H9 (cell line): ENCODE measurements at regions not wholly inside any gene's neighbourhood (a gene's known extent, or its start where the extent isn't known, plus 50 kb on each side); places are given as distances from the start of the nearest gene placed in this dataset.

Experiments used
- DNase-seq: peaks from one replicate; pipeline ENCODE4 v3.0.0-alpha.2; 2017
- H2AFZ ChIP-seq: one replicate; pipeline ENCODE4 v1.6.1; 2013; ENCODE audit warnings: mild to moderate bottlenecking, low read length, control low read depth, moderate library complexity
- H2AK5ac ChIP-seq: 2 replicates; pipeline ENCODE4 v1.6.1; 2013; ENCODE audit warnings: low read length, control low read depth, mixed read lengths; ENCODE audit not compliant: insufficient read length
- H2BK120ac ChIP-seq: one replicate; pipeline ENCODE4 v1.6.1; 2013; ENCODE audit warnings: low read depth, mild to moderate bottlenecking, low read length, control low read depth, inconsistent platforms; ENCODE audit not compliant: poor library complexity, severe bottlenecking
- H2BK12ac ChIP-seq: 2 replicates; pipeline ENCODE4 v1.6.1; 2013; ENCODE audit warnings: low read length, control low read depth, mixed read lengths, low read depth; ENCODE audit not compliant: insufficient read length
- H2BK15ac ChIP-seq: 2 replicates; pipeline ENCODE4 v1.6.1; 2013; ENCODE audit warnings: low read depth, low read length, control low read depth
- H2BK20ac ChIP-seq: one replicate; pipeline ENCODE4 v1.6.1; 2013; ENCODE audit warnings: low read depth, mild to moderate bottlenecking, low read length, control low read depth, inconsistent platforms; ENCODE audit not compliant: poor library complexity, severe bottlenecking
- H2BK5ac ChIP-seq: 2 replicates; pipeline ENCODE4 v1.6.1; 2013; ENCODE audit warnings: low read length, control low read depth, mixed read lengths; ENCODE audit not compliant: insufficient read length
- H3K14ac ChIP-seq: 2 replicates; pipeline ENCODE4 v1.6.1; 2013; ENCODE audit warnings: low read length, control low read depth; ENCODE audit not compliant: insufficient read depth
- H3K18ac ChIP-seq: 2 replicates; pipeline ENCODE4 v1.6.1; 2013; ENCODE audit warnings: low read depth, mild to moderate bottlenecking, mixed read lengths, low read length, control low read depth; ENCODE audit not compliant: insufficient read length
- H3K23ac ChIP-seq: 2 replicates; pipeline ENCODE4 v1.6.1; 2013; ENCODE audit warnings: low read length, control low read depth, mixed read lengths, low read depth; ENCODE audit not compliant: insufficient read length
- H3K23me2 ChIP-seq: 2 replicates; pipeline ENCODE4 v1.6.1; 2013; ENCODE audit warnings: low read depth, mild to moderate bottlenecking, mixed read lengths, low read length, control low read depth; ENCODE audit not compliant: insufficient read length, poor library complexity, severe bottlenecking
- H3K27ac ChIP-seq: 2 replicates; pipeline ENCODE4 v1.5.1; 2013; ENCODE audit warnings: low read length, control low read depth, mixed read lengths, low read depth; ENCODE audit not compliant: insufficient read length
- H3K27me3 ChIP-seq: 2 replicates; pipeline ENCODE4 v1.6.1; 2013; ENCODE audit warnings: low read length, control low read depth, inconsistent platforms; ENCODE audit not compliant: insufficient read depth
- H3K4ac ChIP-seq: 2 replicates; pipeline ENCODE4 v1.6.1; 2013; ENCODE audit warnings: low read depth, mild to moderate bottlenecking, control low read depth, inconsistent platforms, low read length, moderate library complexity
- H3K4me1 ChIP-seq: 2 replicates; pipeline ENCODE4 v1.6.1; 2013; ENCODE audit warnings: low read length, control low read depth, inconsistent platforms; ENCODE audit not compliant: insufficient read depth
- H3K4me2 ChIP-seq: 2 replicates; pipeline ENCODE4 v1.6.1; 2013; ENCODE audit warnings: low read length, control low read depth, mixed read lengths; ENCODE audit not compliant: insufficient read length, insufficient read depth
- H3K56ac ChIP-seq: 2 replicates; pipeline ENCODE4 v1.6.1; 2013; ENCODE audit warnings: low read depth, mild to moderate bottlenecking, mixed read lengths, low read length, control low read depth; ENCODE audit not compliant: insufficient read length
- H3K79me1 ChIP-seq: 2 replicates; pipeline ENCODE4 v1.6.1; 2013; ENCODE audit warnings: low read depth, mild to moderate bottlenecking, moderate library complexity, low read length, control low read depth, inconsistent platforms; ENCODE audit not compliant: insufficient read depth, poor library complexity, severe bottlenecking
- H3K79me2 ChIP-seq: 2 replicates; pipeline ENCODE4 v1.6.1; 2013; ENCODE audit warnings: low read length, control low read depth, inconsistent platforms; ENCODE audit not compliant: insufficient read depth
- H3K9ac ChIP-seq: 2 replicates; pipeline ENCODE4 v1.6.1; 2013; ENCODE audit warnings: low read length, control low read depth, mixed read lengths; ENCODE audit not compliant: insufficient read length; ENCODE audit errors: extremely low read depth
- H3K9me3 ChIP-seq: one replicate; pipeline ENCODE4 v1.6.1; 2013; ENCODE audit warnings: low read depth, low read length, inconsistent platforms; ENCODE audit not compliant: control insufficient read depth
- H3T11ph ChIP-seq: one replicate; pipeline ENCODE4 v1.6.1; 2013; ENCODE audit warnings: mild to moderate bottlenecking, low read length, control low read depth, inconsistent platforms
- H4K20me1 ChIP-seq: one replicate; pipeline ENCODE4 v1.6.1; 2013; ENCODE audit not compliant: control insufficient read depth, insufficient read length, insufficient read depth
- H4K5ac ChIP-seq: 2 replicates; pipeline ENCODE4 v1.6.1; 2013; ENCODE audit warnings: low read depth, mild to moderate bottlenecking, mixed read lengths, low read length, control low read depth; ENCODE audit not compliant: insufficient read length
- H4K8ac ChIP-seq: replicated peaks from 2 replicates; pipeline ENCODE4 v1.6.1; 2013; ENCODE audit warnings: low read length, control low read depth, mixed read lengths, low read depth; ENCODE audit not compliant: insufficient read length
- H4K91ac ChIP-seq: 2 replicates; pipeline ENCODE4 v1.6.1; 2013; ENCODE audit warnings: low read depth, mild to moderate bottlenecking, moderate library complexity, mixed read lengths, low read length, control low read depth; ENCODE audit not compliant: insufficient read length
- H3K27ac Mint-ChIP-seq, 3 experiments: 2 replicates in 2 of 3; 3 replicates in 1 of 3; pipeline ENCODE4 v1.8.0; 2020 to 2021; ENCODE audit warnings: mixed read lengths in 3 of 3, mild to moderate bottlenecking in 1 of 3, moderate library complexity in 1 of 3
- H3K27me3 Mint-ChIP-seq: 2 replicates; pipeline ENCODE4 v1.8.0; 2021; ENCODE audit warnings: low read depth, mild to moderate bottlenecking, moderate library complexity, mixed read lengths
- H3K36me3 Mint-ChIP-seq, 3 experiments: 2 replicates in 2 of 3; 3 replicates in 1 of 3; pipeline ENCODE4 v1.8.0; 2020 to 2021; ENCODE audit warnings: low read depth in 3 of 3, mixed read lengths in 3 of 3; ENCODE audit not compliant: insufficient read depth in 1 of 3
- H3K4me1 Mint-ChIP-seq, 2 experiments: 2 replicates each; pipeline ENCODE4 v1.8.0; 2020; ENCODE audit warnings: mixed read lengths in 2 of 2
- H3K4me3 Mint-ChIP-seq, 2 experiments: 2 replicates in 1 of 2; 3 replicates in 1 of 2; pipeline ENCODE4 v1.8.0; 2020 to 2021; ENCODE audit warnings: mild to moderate bottlenecking in 2 of 2, mixed read lengths in 2 of 2, moderate library complexity in 1 of 2
- H3K9me3 Mint-ChIP-seq, 2 experiments: 2 replicates in 1 of 2; 3 replicates in 1 of 2; pipeline ENCODE4 v1.8.0; 2020; ENCODE audit warnings: mild to moderate bottlenecking in 2 of 2, mixed read lengths in 2 of 2, moderate library complexity in 1 of 2
- WGBS: extraction: QIAGEN DNeasy Blood & Tissue Kit; methylation state at CpG from one replicate; pipeline ENCODE4 v1.1.7; 2013; ENCODE audit warnings: missing lambda C conversion rate, low lambda C conversion rate, mixed read lengths; ENCODE audit not compliant: insufficient read length; ENCODE audit errors: extremely low coverage; 5-methylcytosine and 5-hydroxymethylcytosine counted together
- TF ChIP-seq, protein P1 (sequence below): fragments of 200-600 bp; sonication (generic); conservative IDR thresholded peaks from 3 replicates; pipeline ENCODE4 v1.8.0; 2021; ENCODE audit warnings: antibody characterized with exemption, mild to moderate bottlenecking

GRCh38 chr2:188142636-188143295 lies 148.9 kb upstream of the GULP1 start:
- Histone ChIP-seq H3K56ac (no peak overlapping the region), H4K5ac (no peak overlapping the region), H3K4me2 (no peak overlapping the region), H3K9me3 (no peaks in the 10 kb centered on the region), H4K20me1 (no peaks in the 10 kb centered on the region), H3T11ph (no peak overlapping the region), H3K4me1 (no peaks in the 10 kb centered on the region; the same call in 1 of the 2 replicates), H2BK5ac (no peak overlapping the region), H2AFZ (no peak overlapping the region), H2AK5ac (no peak overlapping the region), H2BK15ac (no peak overlapping the region), H2BK12ac (no peak overlapping the region), H3K23me2 (no peaks in the 10 kb centered on the region), H3K79me2 (no peaks in the 10 kb centered on the region), H2BK120ac (no peak overlapping the region), H3K27ac (no peak overlapping the region), H4K8ac (no peak overlapping the region), H3K14ac (no peak overlapping the region), H3K9ac (no peak overlapping the region), H3K79me1 (no peaks in the 10 kb centered on the region), H3K23ac (no peak overlapping the region), H3K18ac (no peak overlapping the region), H3K27me3 (no peaks in the 10 kb centered on the region), H3K4ac (no peak overlapping the region), H2BK20ac (no peak overlapping the region), H4K91ac (no peak overlapping the region)
- Mint-ChIP-seq H3K27me3 (no peaks in the 10 kb centered on the region), H3K36me3 (no peaks in the 10 kb centered on the region), H3K9me3 (no peaks in the 10 kb centered on the region), H3K4me3 (no peak overlapping the region), H3K4me1 (peaks cover 0 to 9% of the 10 kb centered on the region in 2 experiments; a peak in 2 of 4 replicates), H3K27ac (no peak overlapping the region)
- TF ChIP-seq, protein P1, sequence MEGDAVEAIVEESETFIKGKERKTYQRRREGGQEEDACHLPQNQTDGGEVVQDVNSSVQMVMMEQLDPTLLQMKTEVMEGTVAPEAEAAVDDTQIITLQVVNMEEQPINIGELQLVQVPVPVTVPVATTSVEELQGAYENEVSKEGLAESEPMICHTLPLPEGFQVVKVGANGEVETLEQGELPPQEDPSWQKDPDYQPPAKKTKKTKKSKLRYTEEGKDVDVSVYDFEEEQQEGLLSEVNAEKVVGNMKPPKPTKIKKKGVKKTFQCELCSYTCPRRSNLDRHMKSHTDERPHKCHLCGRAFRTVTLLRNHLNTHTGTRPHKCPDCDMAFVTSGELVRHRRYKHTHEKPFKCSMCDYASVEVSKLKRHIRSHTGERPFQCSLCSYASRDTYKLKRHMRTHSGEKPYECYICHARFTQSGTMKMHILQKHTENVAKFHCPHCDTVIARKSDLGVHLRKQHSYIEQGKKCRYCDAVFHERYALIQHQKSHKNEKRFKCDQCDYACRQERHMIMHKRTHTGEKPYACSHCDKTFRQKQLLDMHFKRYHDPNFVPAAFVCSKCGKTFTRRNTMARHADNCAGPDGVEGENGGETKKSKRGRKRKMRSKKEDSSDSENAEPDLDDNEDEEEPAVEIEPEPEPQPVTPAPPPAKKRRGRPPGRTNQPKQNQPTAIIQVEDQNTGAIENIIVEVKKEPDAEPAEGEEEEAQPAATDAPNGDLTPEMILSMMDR = no peak
- no peak for DNase-seq
- no CpG with 5 or more reads among the region's 3 CpGs for WGBS
